Ectodermal cell (in vitro differentiated cells): ENCODE measurements at regions not wholly inside any gene's neighbourhood (a gene's known extent, or its start where the extent isn't known, plus 50 kb on each side); places are given as distances from the start of the nearest gene placed in this dataset.

Experiments used
- H3K27ac ChIP-seq: 2 replicates; pipeline ENCODE4 v1.7.0; 2013; ENCODE audit warnings: mild to moderate bottlenecking, low read depth, low read length; ENCODE audit not compliant: insufficient read depth, poor library complexity, severe bottlenecking
- H3K27me3 ChIP-seq: 2 replicates; pipeline ENCODE4 v1.7.0; 2013; ENCODE audit warnings: mild to moderate bottlenecking, low read length; ENCODE audit not compliant: insufficient read depth, control insufficient read depth, poor library complexity, severe bottlenecking
- H3K36me3 ChIP-seq: one replicate; pipeline ENCODE4 v1.7.0; 2013; ENCODE audit warnings: low read length; ENCODE audit not compliant: control insufficient read depth, insufficient read depth
- H3K4me1 ChIP-seq: one replicate; pipeline ENCODE4 v1.7.0; 2013; ENCODE audit warnings: low read length; ENCODE audit not compliant: control insufficient read depth, insufficient read depth
- H3K4me3 ChIP-seq: 2 replicates; pipeline ENCODE4 v1.7.0; 2013; ENCODE audit warnings: low read depth, low read length, control low read depth; ENCODE audit not compliant: insufficient read depth
- H3K9me3 ChIP-seq: 2 replicates; pipeline ENCODE4 v1.7.0; 2013; ENCODE audit warnings: mild to moderate bottlenecking, low read length, moderate library complexity; ENCODE audit not compliant: control insufficient read depth
- WGBS, 2 experiments: methylation state at CpG; one replicate each; pipeline ENCODE4 v1.1.7; 2013; ENCODE audit warnings: missing lambda C conversion rate in 2 of 2; 5-methylcytosine and 5-hydroxymethylcytosine counted together

GRCh38 chr2:154924531-154924930, 226.0 kb downstream of the KCNJ3 start:
- H3K27ac ChIP-seq: no peak overlapping the region
- no peaks in the 10 kb centered on the region for H3K9me3 ChIP-seq
- no peaks in the 10 kb centered on the region for H3K36me3 ChIP-seq
- H3K4me3 ChIP-seq: no peak overlapping the region
- 83 to 87% methylated on average over 3 of the region's 3 CpGs for WGBS, 2 experiments
- no peaks in the 10 kb centered on the region for H3K27me3 ChIP-seq
- H3K4me1 ChIP-seq: no peaks in the 10 kb centered on the region

GRCh38 chr2:154914561-154914960, 216.1 kb downstream of the KCNJ3 start:
- Histone ChIP-seq H3K27ac (no peak overlapping the region), H3K27me3 (no peaks in the 10 kb centered on the region)
- WGBS, 2 experiments: 93 to 96% methylated on average over 2 to 3 of the region's 3 CpGs

GRCh38 chr2:154912215-154912614, 213.7 kb downstream of the KCNJ3 start:
- WGBS, 2 experiments: 87 to 90% methylated on average over 4 to 5 of the region's 6 CpGs
- H3K4me3 ChIP-seq: no peak overlapping the region
- H3K27me3 ChIP-seq: no peaks in the 10 kb centered on the region
- H3K27ac ChIP-seq: no peak overlapping the region
- H3K4me1 ChIP-seq: no peaks in the 10 kb centered on the region
- no peaks in the 10 kb centered on the region for H3K9me3 ChIP-seq
- no peaks in the 10 kb centered on the region for H3K36me3 ChIP-seq

More at GRCh38 chr2:154914561-154914960, 216.1 kb downstream of the KCNJ3 start:
- Histone ChIP-seq H3K9me3 (no peaks in the 10 kb centered on the region), H3K4me1 (no peaks in the 10 kb centered on the region), H3K36me3 (no peaks in the 10 kb centered on the region), H3K4me3 (no peak overlapping the region)

GRCh38 chr2:154911729-154912128, 213.2 kb downstream of the KCNJ3 start:
- H3K4me1 ChIP-seq: no peaks in the 10 kb centered on the region
- H3K36me3 ChIP-seq: no peaks in the 10 kb centered on the region
- H3K9me3 ChIP-seq: no peaks in the 10 kb centered on the region
- H3K4me3 ChIP-seq: no peak overlapping the region
- H3K27me3 ChIP-seq: no peaks in the 10 kb centered on the region
- no peak overlapping the region for H3K27ac ChIP-seq

GRCh38 chr2:154910701-154911100, 212.2 kb downstream of the KCNJ3 start:
- no peaks in the 10 kb centered on the region for H3K36me3 ChIP-seq
- no peaks in the 10 kb centered on the region for H3K4me1 ChIP-seq
- H3K27ac ChIP-seq: no peak overlapping the region
- no peaks in the 10 kb centered on the region for H3K9me3 ChIP-seq
- no peak overlapping the region for H3K4me3 ChIP-seq
- WGBS, 2 experiments: no CpG with 5 or more reads among the region's 1 CpG
- H3K27me3 ChIP-seq: no peaks in the 10 kb centered on the region

GRCh38 chr2:154908327-154908726, 209.8 kb downstream of the KCNJ3 start:
- Histone ChIP-seq H3K27ac (no peak overlapping the region), H3K4me3 (no peak overlapping the region), H3K4me1 (no peaks in the 10 kb centered on the region), H3K36me3 (no peaks in the 10 kb centered on the region), H3K9me3 (no peaks in the 10 kb centered on the region), H3K27me3 (no peaks in the 10 kb centered on the region)
- 91 to 94% methylated on average over 4 of the region's 4 CpGs for WGBS, 2 experiments
